ENCODE measurements at regions not wholly inside any gene's neighbourhood (a gene's known extent, or its start where the extent isn't known, plus 50 kb on each side); places are given as distances from the start of the nearest gene placed in this dataset.

DNA sequence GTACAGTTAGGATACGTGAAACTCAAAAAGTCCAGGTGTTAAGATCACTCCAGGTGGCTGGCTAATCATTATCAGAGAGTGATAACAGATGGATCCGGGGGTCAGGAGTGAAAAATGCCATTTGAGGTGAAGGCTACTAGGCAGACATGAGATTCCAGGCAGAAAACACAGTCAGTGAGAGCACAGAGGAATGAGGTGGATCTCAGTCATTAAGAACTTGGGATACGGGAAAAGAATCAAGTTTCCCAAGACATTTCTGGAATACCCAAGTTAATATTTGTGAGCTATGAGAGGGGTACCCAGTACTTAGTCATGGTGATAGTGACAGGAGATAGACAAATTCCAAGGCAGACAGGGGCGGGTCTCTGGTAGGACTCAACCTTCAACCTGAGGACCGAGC lies 94.6 kb upstream of the ALG10B start:
- no peak for TF ChIP-seq EZH2 (IDR thresholded peaks at IDR 0.05; ENCODE audit: insufficient read depth, poor library complexity, severe bottlenecking)
- TF ChIP-seq EZH2phosphoT487 (IDR thresholded peaks at IDR 0.05; ENCODE audit: insufficient read depth, low read depth): no peak

All from GM23248 (cell line).